ENCODE measurements at regions not wholly inside any gene's neighbourhood (a gene's known extent, or its start where the extent isn't known, plus 50 kb on each side); places are given as distances from the start of the nearest gene placed in this dataset.

- TF ChIP-seq CSRNP3 (CRISPR knock-in tag; IDR thresholded peaks at IDR 0.05) (no peak), PATZ1 (CRISPR knock-in tag; IDR thresholded peaks at IDR 0.05; ENCODE audit: borderline replicate concordance) (no peak), ZFP3 (CRISPR knock-in tag; IDR thresholded peaks at IDR 0.05) (no peak), BACH2 (CRISPR knock-in tag; IDR thresholded peaks at IDR 0.05; ENCODE audit: borderline replicate concordance) (no peak), ZNF8 (CRISPR knock-in tag; IDR thresholded peaks at IDR 0.05) (no peak), RARB (CRISPR knock-in tag; IDR thresholded peaks at IDR 0.05) (no peak), GLIS3 (CRISPR knock-in tag; IDR thresholded peaks at IDR 0.05) (no peak), ARNTL (CRISPR knock-in tag; IDR thresholded peaks at IDR 0.05; ENCODE audit: borderline replicate concordance, low read depth) (no peak), POU6F1 (CRISPR knock-in tag; IDR thresholded peaks at IDR 0.05; ENCODE audit: borderline replicate concordance, low read depth) (no peak), OSR1 (CRISPR knock-in tag; IDR thresholded peaks at IDR 0.05) (no peak)
Observed at GRCh38 chr12:67484791-67485480, 163.6 kb upstream of the DYRK2 start.

Data from SK-N-SH treated with all-trans-retinoic acid at 6 μM for 48 hours (cell line).